ENCODE measurements at regions not wholly inside any gene's neighbourhood (a gene's known extent, or its start where the extent isn't known, plus 50 kb on each side); places are given as distances from the start of the nearest gene placed in this dataset.

DNA sequence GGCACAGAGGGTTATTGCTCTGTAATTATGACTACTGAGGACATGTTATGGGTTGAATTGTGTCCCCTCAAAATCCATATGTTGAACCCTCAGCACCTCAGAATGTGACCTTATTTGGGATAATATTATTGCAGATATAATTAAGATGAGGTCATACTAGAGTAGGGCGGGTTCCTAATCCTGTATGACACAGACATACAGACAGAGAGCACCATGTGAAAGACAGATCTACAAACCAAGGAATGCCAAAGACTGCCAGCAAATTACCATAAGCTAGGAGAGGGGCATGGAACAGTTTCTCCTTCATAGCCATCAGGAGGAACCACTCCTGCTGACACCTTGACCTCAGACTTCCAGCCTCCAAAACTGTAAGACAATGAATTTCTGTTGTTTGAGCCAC lies 115.2 kb upstream of the OTUD4 start:
- no peak for TF ChIP-seq POLR2A (IDR thresholded peaks at IDR 0.05; ENCODE audit: low read depth)
- TF ChIP-seq, protein P1, sequence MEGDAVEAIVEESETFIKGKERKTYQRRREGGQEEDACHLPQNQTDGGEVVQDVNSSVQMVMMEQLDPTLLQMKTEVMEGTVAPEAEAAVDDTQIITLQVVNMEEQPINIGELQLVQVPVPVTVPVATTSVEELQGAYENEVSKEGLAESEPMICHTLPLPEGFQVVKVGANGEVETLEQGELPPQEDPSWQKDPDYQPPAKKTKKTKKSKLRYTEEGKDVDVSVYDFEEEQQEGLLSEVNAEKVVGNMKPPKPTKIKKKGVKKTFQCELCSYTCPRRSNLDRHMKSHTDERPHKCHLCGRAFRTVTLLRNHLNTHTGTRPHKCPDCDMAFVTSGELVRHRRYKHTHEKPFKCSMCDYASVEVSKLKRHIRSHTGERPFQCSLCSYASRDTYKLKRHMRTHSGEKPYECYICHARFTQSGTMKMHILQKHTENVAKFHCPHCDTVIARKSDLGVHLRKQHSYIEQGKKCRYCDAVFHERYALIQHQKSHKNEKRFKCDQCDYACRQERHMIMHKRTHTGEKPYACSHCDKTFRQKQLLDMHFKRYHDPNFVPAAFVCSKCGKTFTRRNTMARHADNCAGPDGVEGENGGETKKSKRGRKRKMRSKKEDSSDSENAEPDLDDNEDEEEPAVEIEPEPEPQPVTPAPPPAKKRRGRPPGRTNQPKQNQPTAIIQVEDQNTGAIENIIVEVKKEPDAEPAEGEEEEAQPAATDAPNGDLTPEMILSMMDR (IDR thresholded peaks at IDR 0.05): no peak
- no peak for TF ChIP-seq POLR2AphosphoS5 (IDR thresholded peaks at IDR 0.05)
- TF ChIP-seq EP300 (IDR thresholded peaks at IDR 0.05): no peak
